ENCODE measurements at regions not wholly inside any gene's neighbourhood (a gene's known extent, or its start where the extent isn't known, plus 50 kb on each side); places are given as distances from the start of the nearest gene placed in this dataset.

- no CpG with 5 or more reads among the region's 2 CpGs for WGBS (ENCODE audit: insufficient coverage)
- Histone ChIP-seq H3K9me3 (no peaks in the 10 kb centered on the region), H3K27me3 (replicated peaks in 1 of 2; ENCODE audit: control insufficient read depth in 2 of 2, extremely low read depth in 1 of 2, insufficient read depth in 2 of 2, low read length in 1 of 2) (no peaks in the 10 kb centered on the region), H3K4me3 (ENCODE audit: control insufficient read depth in 1 of 2, extremely low read depth in 1 of 2, low read length in 1 of 2) (no peak overlapping the region), H3K4me1 (ENCODE audit: control insufficient read depth in 1 of 2, extremely low read depth in 1 of 2, insufficient read depth in 2 of 2, low read length in 2 of 2) (no peaks in the 10 kb centered on the region), H3K36me3 (ENCODE audit: control insufficient read depth in 2 of 2, extremely low read depth in 1 of 2, insufficient read depth in 1 of 2, low read length in 1 of 2) (no peaks in the 10 kb centered on the region), H3K27ac (ENCODE audit: low read length) (no peak overlapping the region)
- Mint-ChIP-seq H3K4me1 (no peaks in the 10 kb centered on the region), H3K9me3 (peaks cover 9 to 15% (median 14%) of the 10 kb centered on the region in 3 donors), H3K27me3 (no peaks in the 10 kb centered on the region), H3K4me3 (no peak overlapping the region), H3K27ac (no peak overlapping the region), H3K36me3 (no peaks in the 10 kb centered on the region)
- POLR2A ChIA-PET: no interaction called here
- DNase-seq (no peak), ATAC-seq (replicated peaks in 1 of 4) (no peak)
- CTCF ChIA-PET: no interaction called here
These were observed 1257.9 kb downstream of the NXPH1 start for GRCh38 chr7:9691286-9691685.

- no peaks in the 10 kb centered on the region for H3K36me3 Mint-ChIP-seq
These were observed 1265.0 kb downstream of the NXPH1 start for GRCh38 chr7:9698375-9698774.

GRCh38 chr7:9709216-9709615, 1264.5 kb upstream of the PHF14 start:
- DNase-seq: no peak
- Histone ChIP-seq H3K36me3 (ENCODE audit: control insufficient read depth in 2 of 2, extremely low read depth in 1 of 2, insufficient read depth in 1 of 2, low read length in 1 of 2) (no peaks in the 10 kb centered on the region), H3K9me3 (no peaks in the 10 kb centered on the region), H3K27ac (ENCODE audit: low read length) (no peak overlapping the region), H3K27me3 (replicated peaks in 1 of 2; ENCODE audit: control insufficient read depth in 2 of 2, extremely low read depth in 1 of 2, insufficient read depth in 2 of 2, low read length in 1 of 2) (no peaks in the 10 kb centered on the region), H3K4me1 (ENCODE audit: control insufficient read depth in 1 of 2, extremely low read depth in 1 of 2, insufficient read depth in 2 of 2, low read length in 2 of 2) (no peaks in the 10 kb centered on the region), H3K4me3 (ENCODE audit: control insufficient read depth in 1 of 2, extremely low read depth in 1 of 2, low read length in 1 of 2) (no peak overlapping the region)
- 100% methylated on average over 1 of the region's 1 CpG for WGBS (ENCODE audit: insufficient coverage)
- Mint-ChIP-seq H3K27me3 (no peaks in the 10 kb centered on the region), H3K36me3 (no peaks in the 10 kb centered on the region), H3K27ac (no peak overlapping the region), H3K9me3 (peaks cover 1 to 4% (median 2%) of the 10 kb centered on the region in 3 donors), H3K4me3 (no peak overlapping the region), H3K4me1 (no peaks in the 10 kb centered on the region)
- no peak for ATAC-seq (replicated peaks in 1 of 4)
- ChIA-PET POLR2A (no interaction called here), CTCF (no interaction called here)

More at GRCh38 chr7:9698375-9698774, 1265.0 kb downstream of the NXPH1 start:
- Mint-ChIP-seq H3K4me1 (no peaks in the 10 kb centered on the region), H3K4me3 (no peak overlapping the region), H3K27me3 (no peaks in the 10 kb centered on the region), H3K27ac (no peak overlapping the region), H3K9me3 (peaks cover 3 to 5% (median 5%) of the 10 kb centered on the region in 3 donors)
- Histone ChIP-seq H3K4me1 (ENCODE audit: control insufficient read depth in 1 of 2, extremely low read depth in 1 of 2, insufficient read depth in 2 of 2, low read length in 2 of 2) (no peaks in the 10 kb centered on the region), H3K36me3 (ENCODE audit: control insufficient read depth in 2 of 2, extremely low read depth in 1 of 2, insufficient read depth in 1 of 2, low read length in 1 of 2) (no peaks in the 10 kb centered on the region), H3K27me3 (replicated peaks in 1 of 2; ENCODE audit: control insufficient read depth in 2 of 2, extremely low read depth in 1 of 2, insufficient read depth in 2 of 2, low read length in 1 of 2) (no peaks in the 10 kb centered on the region), H3K27ac (ENCODE audit: low read length) (no peak overlapping the region), H3K4me3 (ENCODE audit: control insufficient read depth in 1 of 2, extremely low read depth in 1 of 2, low read length in 1 of 2) (no peak overlapping the region), H3K9me3 (no peaks in the 10 kb centered on the region)
- DNase-seq: no peak
- no peak for ATAC-seq (replicated peaks in 1 of 4)
- CTCF ChIA-PET: no interaction called here
- POLR2A ChIA-PET: no interaction called here

GRCh38 chr7:9711259-9711918, 1262.3 kb upstream of the PHF14 start:
- no peaks in the 10 kb centered on the region for H3K4me1 Mint-ChIP-seq

GRCh38 chr7:9718071-9718661, 1255.5 kb upstream of the PHF14 start:
- Histone ChIP-seq H3K27ac (ENCODE audit: low read length) (no peak overlapping the region), H3K4me3 (ENCODE audit: control insufficient read depth in 1 of 2, extremely low read depth in 1 of 2, low read length in 1 of 2) (no peak overlapping the region), H3K9me3 (no peaks in the 10 kb centered on the region), H3K36me3 (ENCODE audit: control insufficient read depth in 2 of 2, extremely low read depth in 1 of 2, insufficient read depth in 1 of 2, low read length in 1 of 2) (no peaks in the 10 kb centered on the region), H3K27me3 (replicated peaks in 1 of 2; ENCODE audit: control insufficient read depth in 2 of 2, extremely low read depth in 1 of 2, insufficient read depth in 2 of 2, low read length in 1 of 2) (no peaks in the 10 kb centered on the region), H3K4me1 (ENCODE audit: control insufficient read depth in 1 of 2, extremely low read depth in 1 of 2, insufficient read depth in 2 of 2, low read length in 2 of 2) (no peaks in the 10 kb centered on the region)
- CTCF ChIA-PET: no interaction called here
- Mint-ChIP-seq H3K4me1 (no peaks in the 10 kb centered on the region), H3K36me3 (no peaks in the 10 kb centered on the region), H3K9me3 (peaks cover 6 to 8% (median 7%) of the 10 kb centered on the region in 3 donors), H3K27me3 (no peaks in the 10 kb centered on the region), H3K27ac (no peak overlapping the region), H3K4me3 (no peak overlapping the region)
- no peak for DNase-seq
- POLR2A ChIA-PET: no interaction called here
- ATAC-seq (replicated peaks in 1 of 4): no peak

More at GRCh38 chr7:9711259-9711918, 1262.3 kb upstream of the PHF14 start:
- no CpG with 5 or more reads among the region's 3 CpGs for WGBS (ENCODE audit: insufficient coverage)
- Histone ChIP-seq H3K27me3 (replicated peaks in 1 of 2; ENCODE audit: control insufficient read depth in 2 of 2, extremely low read depth in 1 of 2, insufficient read depth in 2 of 2, low read length in 1 of 2) (no peaks in the 10 kb centered on the region), H3K36me3 (ENCODE audit: control insufficient read depth in 2 of 2, extremely low read depth in 1 of 2, insufficient read depth in 1 of 2, low read length in 1 of 2) (no peaks in the 10 kb centered on the region), H3K4me3 (ENCODE audit: control insufficient read depth in 1 of 2, extremely low read depth in 1 of 2, low read length in 1 of 2) (no peak overlapping the region), H3K9me3 (no peaks in the 10 kb centered on the region), H3K27ac (ENCODE audit: low read length) (no peak overlapping the region), H3K4me1 (ENCODE audit: control insufficient read depth in 1 of 2, extremely low read depth in 1 of 2, insufficient read depth in 2 of 2, low read length in 2 of 2) (no peaks in the 10 kb centered on the region)
- no peak for ATAC-seq (replicated peaks in 1 of 4)
- Mint-ChIP-seq H3K36me3 (no peaks in the 10 kb centered on the region), H3K27ac (no peak overlapping the region), H3K27me3 (no peaks in the 10 kb centered on the region), H3K4me3 (no peak overlapping the region), H3K9me3 (peaks cover 2 to 6% (median 3%) of the 10 kb centered on the region in 3 donors)
- DNase-seq: no peak
- CTCF ChIA-PET: no interaction called here
- POLR2A ChIA-PET: no interaction called here

- Histone ChIP-seq H3K4me3 (ENCODE audit: control insufficient read depth in 1 of 2, extremely low read depth in 1 of 2, low read length in 1 of 2) (no peak overlapping the region), H3K27ac (ENCODE audit: low read length) (no peak overlapping the region), H3K4me1 (ENCODE audit: control insufficient read depth in 1 of 2, extremely low read depth in 1 of 2, insufficient read depth in 2 of 2, low read length in 2 of 2) (no peaks in the 10 kb centered on the region), H3K27me3 (replicated peaks in 1 of 2; ENCODE audit: control insufficient read depth in 2 of 2, extremely low read depth in 1 of 2, insufficient read depth in 2 of 2, low read length in 1 of 2) (no peaks in the 10 kb centered on the region), H3K36me3 (ENCODE audit: control insufficient read depth in 2 of 2, extremely low read depth in 1 of 2, insufficient read depth in 1 of 2, low read length in 1 of 2) (no peaks in the 10 kb centered on the region), H3K9me3 (no peaks in the 10 kb centered on the region)
- ATAC-seq (replicated peaks in 1 of 4) (no peak), DNase-seq (no peak)
- Mint-ChIP-seq H3K27ac (no peak overlapping the region), H3K4me1 (no peaks in the 10 kb centered on the region), H3K4me3 (no peak overlapping the region), H3K27me3 (no peaks in the 10 kb centered on the region), H3K36me3 (no peaks in the 10 kb centered on the region), H3K9me3 (peaks cover 6 to 8% (median 6%) of the 10 kb centered on the region in 3 donors)
- 100% methylated on average over 2 of the region's 4 CpGs for whole genome bisulfite sequencing (ENCODE audit: insufficient coverage)
- CTCF ChIA-PET: no interaction called here
- POLR2A ChIA-PET: no interaction called here
These were observed 1254.4 kb upstream of the PHF14 start for GRCh38 chr7:9719303-9719702.

GRCh38 chr7:9719721-9720120, 1254.0 kb upstream of the PHF14 start:
- H3K27ac Mint-ChIP-seq: no peak overlapping the region
- no peaks in the 10 kb centered on the region for H3K36me3 Mint-ChIP-seq
- no peaks in the 10 kb centered on the region for H3K4me1 Mint-ChIP-seq
- no peaks in the 10 kb centered on the region for H3K4me1 ChIP-seq (ENCODE audit: control insufficient read depth in 1 of 2, extremely low read depth in 1 of 2, insufficient read depth in 2 of 2, low read length in 2 of 2)
- no peak overlapping the region for H3K27ac ChIP-seq (ENCODE audit: low read length)
- CTCF ChIA-PET: no interaction called here
- POLR2A ChIA-PET: no interaction called here
- H3K36me3 ChIP-seq (ENCODE audit: control insufficient read depth in 2 of 2, extremely low read depth in 1 of 2, insufficient read depth in 1 of 2, low read length in 1 of 2): no peaks in the 10 kb centered on the region
- no peaks in the 10 kb centered on the region for H3K27me3 ChIP-seq (replicated peaks in 1 of 2; ENCODE audit: control insufficient read depth in 2 of 2, extremely low read depth in 1 of 2, insufficient read depth in 2 of 2, low read length in 1 of 2)
- H3K27me3 Mint-ChIP-seq: no peaks in the 10 kb centered on the region
- ATAC-seq (replicated peaks in 1 of 4): no peak
- H3K9me3 ChIP-seq: no peaks in the 10 kb centered on the region
- no CpG with 5 or more reads among the region's 3 CpGs for WGBS (ENCODE audit: insufficient coverage)
- DNase-seq: no peak
- peaks cover 4 to 12% (median 6%) of the 10 kb centered on the region in 3 donors for H3K9me3 Mint-ChIP-seq
- no peak overlapping the region for H3K4me3 ChIP-seq (ENCODE audit: control insufficient read depth in 1 of 2, extremely low read depth in 1 of 2, low read length in 1 of 2)
- H3K4me3 Mint-ChIP-seq: no peak overlapping the region

All from T-cell (primary cell).